ENCODE measurements at regions not wholly inside any gene's neighbourhood (a gene's known extent, or its start where the extent isn't known, plus 50 kb on each side); places are given as distances from the start of the nearest gene placed in this dataset.

GRCh38 chr1:187153047-187153446 lies 324.3 kb downstream of the PLA2G4A start:
- H3K4me3 ChIP-seq (ENCODE audit: low read length in 3 of 3): no peak overlapping the region
- intact Hi-C loops (cut with DNase I): no loop called here
- no peaks in the 10 kb centered on the region for H3K27me3 ChIP-seq (ENCODE audit: control insufficient read depth, insufficient read depth, low read length)
- no peak for FAIRE-seq
- TF ChIP-seq CTCF (IDR thresholded peaks at IDR 0.05; ENCODE audit: borderline replicate concordance, extremely low read depth, insufficient read depth): no peak
- DNase-seq: no peak
- no peak overlapping the region for H3K9ac ChIP-seq (ENCODE audit: low read length in 3 of 3)
- H3K4me1 ChIP-seq (ENCODE audit: control insufficient read depth in 2 of 3, insufficient read depth in 2 of 3, low read depth in 1 of 3, low read length in 3 of 3): no peaks in the 10 kb centered on the region
- H3K27ac ChIP-seq (ENCODE audit: low read depth in 2 of 2, low read length in 2 of 2): no peak overlapping the region
- peaks cover 0 to 9% (median 0%) of the 10 kb centered on the region in 3 donors for H3K9me3 ChIP-seq (ENCODE audit: control insufficient read depth in 2 of 3, insufficient read depth in 1 of 3, low read length in 3 of 3)
- no peaks in the 10 kb centered on the region for H3K36me3 ChIP-seq (ENCODE audit: control insufficient read depth in 2 of 3, insufficient read depth in 3 of 3, low read length in 3 of 3)

GRCh38 chr1:187157115-187157514 lies 328.4 kb downstream of the PLA2G4A start:
- Histone ChIP-seq H3K9ac (ENCODE audit: low read length in 3 of 3) (no peak overlapping the region), H3K9me3 (ENCODE audit: control insufficient read depth in 2 of 3, insufficient read depth in 1 of 3, low read length in 3 of 3) (peaks cover 0 to 6% (median 0%) of the 10 kb centered on the region in 3 donors), H3K36me3 (ENCODE audit: control insufficient read depth in 2 of 3, insufficient read depth in 3 of 3, low read length in 3 of 3) (no peaks in the 10 kb centered on the region), H3K27me3 (ENCODE audit: control insufficient read depth, insufficient read depth, low read length) (no peaks in the 10 kb centered on the region), H3K4me3 (ENCODE audit: low read length in 3 of 3) (no peak overlapping the region), H3K27ac (ENCODE audit: low read depth in 2 of 2, low read length in 2 of 2) (no peak overlapping the region), H3K4me1 (ENCODE audit: control insufficient read depth in 2 of 3, insufficient read depth in 2 of 3, low read depth in 1 of 3, low read length in 3 of 3) (no peaks in the 10 kb centered on the region)
- intact Hi-C loops (cut with DNase I): no loop called here
- DNase-seq (no peak), FAIRE-seq (no peak)
- TF ChIP-seq CTCF (IDR thresholded peaks at IDR 0.05; ENCODE audit: borderline replicate concordance, extremely low read depth, insufficient read depth): no peak

- intact Hi-C loops (cut with DNase I): no loop called here
- TF ChIP-seq CTCF (IDR thresholded peaks at IDR 0.05; ENCODE audit: borderline replicate concordance, extremely low read depth, insufficient read depth): no peak
- H3K4me3 ChIP-seq (ENCODE audit: low read length in 3 of 3): no peak overlapping the region
- FAIRE-seq: no peak
- H3K4me1 ChIP-seq (ENCODE audit: control insufficient read depth in 2 of 3, insufficient read depth in 2 of 3, low read depth in 1 of 3, low read length in 3 of 3): no peaks in the 10 kb centered on the region
- H3K27ac ChIP-seq (ENCODE audit: low read depth in 2 of 2, low read length in 2 of 2): no peak overlapping the region
- no peak overlapping the region for H3K9ac ChIP-seq (ENCODE audit: low read length in 3 of 3)
- peaks cover 0 to 3% (median 0%) of the 10 kb centered on the region in 3 donors for H3K9me3 ChIP-seq (ENCODE audit: control insufficient read depth in 2 of 3, insufficient read depth in 1 of 3, low read length in 3 of 3)
- no peak for DNase-seq
- no peaks in the 10 kb centered on the region for H3K36me3 ChIP-seq (ENCODE audit: control insufficient read depth in 2 of 3, insufficient read depth in 3 of 3, low read length in 3 of 3)
- H3K27me3 ChIP-seq (ENCODE audit: control insufficient read depth, insufficient read depth, low read length): no peaks in the 10 kb centered on the region
These were observed 328.8 kb downstream of the PLA2G4A start for GRCh38 chr1:187157552-187157951.

GRCh38 chr1:187167555-187167954 lies 338.8 kb downstream of the PLA2G4A start:
- DNase-seq (no peak), FAIRE-seq (no peak)
- no peaks in the 10 kb centered on the region for H3K36me3 ChIP-seq (ENCODE audit: control insufficient read depth in 2 of 3, insufficient read depth in 3 of 3, low read length in 3 of 3)
- no peak overlapping the region for H3K4me3 ChIP-seq (ENCODE audit: low read length in 3 of 3)
- H3K9ac ChIP-seq (ENCODE audit: low read length in 3 of 3): no peak overlapping the region
- H3K9me3 ChIP-seq (ENCODE audit: control insufficient read depth in 2 of 3, insufficient read depth in 1 of 3, low read length in 3 of 3): peaks cover 0 to 8% (median 0%) of the 10 kb centered on the region in 3 donors
- H3K27ac ChIP-seq (ENCODE audit: low read depth in 2 of 2, low read length in 2 of 2): no peak overlapping the region
- intact Hi-C loops (cut with DNase I): no loop called here
- H3K4me1 ChIP-seq (ENCODE audit: control insufficient read depth in 2 of 3, insufficient read depth in 2 of 3, low read depth in 1 of 3, low read length in 3 of 3): no peaks in the 10 kb centered on the region
- TF ChIP-seq CTCF (IDR thresholded peaks at IDR 0.05; ENCODE audit: borderline replicate concordance, extremely low read depth, insufficient read depth): no peak
- H3K27me3 ChIP-seq (ENCODE audit: control insufficient read depth, insufficient read depth, low read length): no peaks in the 10 kb centered on the region
